Gastroesophageal sphincter (tissue), 4 donors: ENCODE measurements at regions not wholly inside any gene's neighbourhood (a gene's known extent, or its start where the extent isn't known, plus 50 kb on each side); places are given as distances from the start of the nearest gene placed in this dataset.

ENCODE experiments used
- ATAC-seq: fragments of 150-250 bp; one replicate; pipeline ENCODE4 v1.9.1; 2016; ENCODE audit warnings: mild to moderate bottlenecking, moderate library complexity
- H3K27ac ChIP-seq, 4 donors: fragments of 200-600 bp; sonication (generic) in 3 of 4; 1 replicate in 3 of 4; 2 replicates in 1 of 4; pipeline ENCODE4 v1.5.1; 2016 to 2019
- H3K27me3 ChIP-seq: fragments of 200-600 bp; sonication (generic); one replicate; pipeline ENCODE4 v1.5.1; 2019
- H3K36me3 ChIP-seq, 2 donors: fragments of 200-600 bp; sonication (generic); one replicate each; pipeline ENCODE4 v1.5.1; 2019; ENCODE audit warnings: control low read depth in 1 of 2
- H3K4me1 ChIP-seq, 3 donors: fragments of 200-600 bp; sonication (generic); 1 replicate in 2 of 3; 2 replicates in 1 of 3; pipeline ENCODE4 v1.5.1; 2016 to 2019; ENCODE audit warnings: control low read depth in 2 of 3
- H3K4me3 ChIP-seq, 2 donors: fragments of 200-600 bp; sonication (generic); one replicate each; pipeline ENCODE4 v1.5.1; 2019; ENCODE audit warnings: mild to moderate bottlenecking in 1 of 2, moderate library complexity in 1 of 2
- H3K9me3 ChIP-seq, 3 donors: fragments of 200-600 bp; sonication (generic); one replicate each; pipeline ENCODE4 v1.5.1; 2017 to 2019; ENCODE audit warnings: control low read depth in 2 of 3
- CTCF ChIP-seq, 4 experiments: fragments of 200-600 bp in 2 of 4; fragments of 450-650 bp in 2 of 4; sonication (generic) in 1 of 4; IDR thresholded peaks; one replicate each; pipeline ENCODE4 v1.5.1; 2017 to 2019; ENCODE audit warnings: antibody characterized with exemption in 4 of 4, mild to moderate bottlenecking in 2 of 4, moderate library complexity in 2 of 4
- EP300 ChIP-seq: sonication (generic); formaldehyde crosslinking; IDR thresholded peaks from one replicate; pipeline ENCODE4 v1.6.1; 2017; ENCODE audit warnings: antibody characterized with exemption, mild to moderate bottlenecking
- POLR2A ChIP-seq, 2 donors: fragments of 450-650 bp; IDR thresholded peaks; one replicate each; pipeline ENCODE4 v1.6.1; 2017; ENCODE audit warnings: antibody characterized with exemption in 2 of 2, mild to moderate bottlenecking in 2 of 2, moderate library complexity in 1 of 2
- POLR2AphosphoS5 ChIP-seq: sonication (generic); formaldehyde crosslinking; IDR thresholded peaks from one replicate; pipeline ENCODE4 v1.6.1; 2017; ENCODE audit warnings: antibody characterized with exemption
- WGBS, 2 donors: methylation state at CpG; one replicate each; pipeline ENCODE4 v1.1.5; 2018; ENCODE audit warnings: low coverage in 1 of 2; 5-methylcytosine and 5-hydroxymethylcytosine counted together

- no peaks in the 10 kb centered on the region for H3K4me1 ChIP-seq
- H3K4me3 ChIP-seq, result no peak overlapping the region
- no peaks in the 10 kb centered on the region for H3K36me3 ChIP-seq
- H3K27ac ChIP-seq, result no peak overlapping the region
- WGBS, 2 donors, result 8 to 19% methylated on average over 2 of the region's 2 CpGs
- no peaks in the 10 kb centered on the region for H3K9me3 ChIP-seq
- no peak for ATAC-seq
- H3K27me3 ChIP-seq, result no peaks in the 10 kb centered on the region
- TF ChIP-seq POLR2AphosphoS5 (no peak), CTCF (IDR thresholded peaks at IDR 0.05) (no peak), EP300 (no peak), POLR2A (IDR thresholded peaks at IDR 0.05) (no peak)
Observed at GRCh38 chr4:180190382-180190781, 2052.8 kb upstream of the TENM3 start.

GRCh38 chr4:180197471-180197870 is 2045.7 kb upstream of the TENM3 start:
- Histone ChIP-seq H3K27me3 (no peaks in the 10 kb centered on the region), H3K27ac (no peak overlapping the region), H3K36me3 (no peaks in the 10 kb centered on the region), H3K9me3 (no peaks in the 10 kb centered on the region), H3K4me1 (no peaks in the 10 kb centered on the region), H3K4me3 (no peak overlapping the region)
- whole genome bisulfite sequencing, 2 donors, result 35 to 50% methylated on average over 2 to 6 of the region's 6 CpGs
- TF ChIP-seq EP300 (no peak), CTCF (IDR thresholded peaks at IDR 0.05) (no peak), POLR2AphosphoS5 (no peak), POLR2A (IDR thresholded peaks at IDR 0.05) (no peak)
- ATAC-seq, result no peak

- TF ChIP-seq POLR2AphosphoS5 (no peak), CTCF (IDR thresholded peaks at IDR 0.05) (no peak), POLR2A (IDR thresholded peaks at IDR 0.05) (no peak), EP300 (no peak)
- Histone ChIP-seq H3K27me3 (no peaks in the 10 kb centered on the region), H3K4me3 (no peak overlapping the region), H3K9me3 (no peaks in the 10 kb centered on the region), H3K36me3 (no peaks in the 10 kb centered on the region), H3K4me1 (no peaks in the 10 kb centered on the region), H3K27ac (no peak overlapping the region)
- 89 to 93% methylated on average over 3 of the region's 3 CpGs for WGBS, 2 donors
- ATAC-seq, result no peak
Observed at GRCh38 chr4:180203349-180203748, 2039.9 kb upstream of the TENM3 start.

- Histone ChIP-seq H3K36me3 (no peaks in the 10 kb centered on the region), H3K27ac (no peak overlapping the region), H3K4me3 (no peak overlapping the region), H3K27me3 (no peaks in the 10 kb centered on the region), H3K9me3 (no peaks in the 10 kb centered on the region), H3K4me1 (no peaks in the 10 kb centered on the region)
- TF ChIP-seq EP300 (no peak), POLR2A (IDR thresholded peaks at IDR 0.05) (no peak), CTCF (IDR thresholded peaks at IDR 0.05) (no peak), POLR2AphosphoS5 (no peak)
- ATAC-seq, result no peak
- 75 to 78% methylated on average over 4 of the region's 4 CpGs for WGBS, 2 donors
Observed at GRCh38 chr4:180205276-180205675, 2037.9 kb upstream of the TENM3 start.

- Histone ChIP-seq H3K27me3 (no peaks in the 10 kb centered on the region), H3K9me3 (no peaks in the 10 kb centered on the region), H3K27ac (no peak overlapping the region), H3K36me3 (no peaks in the 10 kb centered on the region), H3K4me3 (no peak overlapping the region), H3K4me1 (no peaks in the 10 kb centered on the region)
- TF ChIP-seq EP300 (no peak), CTCF (IDR thresholded peaks at IDR 0.05) (no peak), POLR2AphosphoS5 (no peak), POLR2A (IDR thresholded peaks at IDR 0.05) (no peak)
- no peak for ATAC-seq
- WGBS, 2 donors, result 63 to 67% methylated on average over 1 of the region's 1 CpG
Observed at GRCh38 chr4:180207921-180208320, 2035.3 kb upstream of the TENM3 start.
